Ishikawa (cell line): ENCODE measurements at regions not wholly inside any gene's neighbourhood (a gene's known extent, or its start where the extent isn't known, plus 50 kb on each side); places are given as distances from the start of the nearest gene placed in this dataset.

Experiments
- EGR1 ChIP-seq: IDR thresholded peaks from 2 replicates; pipeline ENCODE4 v1.6.1; 2012
- EP300 ChIP-seq: IDR thresholded peaks from 2 replicates; pipeline ENCODE4 v1.6.1; 2012; ENCODE audit warnings: borderline replicate concordance
- MAX ChIP-seq: IDR thresholded peaks from 2 replicates; pipeline ENCODE4 v1.6.1; 2012
- RAD21 ChIP-seq: IDR thresholded peaks from 2 replicates; pipeline ENCODE4 v1.6.1; 2012; ENCODE audit warnings: low read depth
- TAF1 ChIP-seq: IDR thresholded peaks from 2 replicates; pipeline ENCODE4 v1.6.1; 2012; ENCODE audit warnings: low read depth, mild to moderate bottlenecking
- TCF12 ChIP-seq: IDR thresholded peaks from 2 replicates; pipeline ENCODE4 v1.6.1; 2012; ENCODE audit warnings: low read depth
- TEAD4 ChIP-seq: IDR thresholded peaks from 2 replicates; pipeline ENCODE4 v1.6.1; 2012
- ZBTB7A ChIP-seq: IDR thresholded peaks from 2 replicates; pipeline ENCODE4 v1.6.1; 2012; ENCODE audit warnings: low read depth

GRCh38 chr3:30428251-30428650 is 178.2 kb upstream of the TGFBR2 start:
- TF ChIP-seq MAX (no peak), TCF12 (no peak), RAD21 (no peak), TEAD4 (no peak), EGR1 (no peak), ZBTB7A (no peak), TAF1 (no peak), EP300 (no peak)
